Psoas muscle (tissue), 7 donors: ENCODE measurements at regions not wholly inside any gene's neighbourhood (a gene's known extent, or its start where the extent isn't known, plus 50 kb on each side); places are given as distances from the start of the nearest gene placed in this dataset.
A peak's percentile ranks its signal among the peaks of the same experiment; 100 is the strongest.

Experiments
- ATAC-seq, 4 donors: fragments of 200-7000 bp; cut with Tn5 transposase; one replicate each; pipeline ENCODE4 v1.9.1; 2020; ENCODE audit warnings: moderate library complexity in 3 of 4, mild to moderate bottlenecking in 2 of 4
- DNase-seq, 2 donors: peaks; one replicate each; pipeline ENCODE4 v3.0.0-alpha.2; 2020
- H3K27ac ChIP-seq: fragments of 200-600 bp; one replicate; pipeline ENCODE4 v1.8.0; 2022
- H3K27me3 ChIP-seq, 3 donors: fragments of 200-600 bp in 1 of 3; one replicate each; pipeline versions ENCODE4 v1.6.1 to v1.8.0; 2013 to 2022; ENCODE audit warnings: low read length in 2 of 3, mild to moderate bottlenecking in 2 of 3, moderate library complexity in 1 of 3; ENCODE audit not compliant: insufficient read depth in 3 of 3
- H3K36me3 ChIP-seq, 2 donors: fragments of 200-600 bp in 1 of 2; one replicate each; pipeline versions ENCODE4 v1.6.1 to v1.8.0; 2013 to 2022; ENCODE audit warnings: low read depth in 1 of 2, mild to moderate bottlenecking in 1 of 2, moderate library complexity in 1 of 2; ENCODE audit not compliant: insufficient read depth in 1 of 2
- H3K4me1 ChIP-seq: fragments of 200-600 bp; one replicate; pipeline ENCODE4 v1.8.0; 2022
- H3K4me3 ChIP-seq: fragments of 200-600 bp; one replicate; pipeline ENCODE4 v1.8.0; 2022; ENCODE audit warnings: mild to moderate bottlenecking
- H3K9me3 ChIP-seq: fragments of 200-600 bp; one replicate; pipeline ENCODE4 v1.8.0; 2022
- CTCF ChIP-seq: fragments of 200-600 bp; IDR thresholded peaks from one replicate; pipeline ENCODE4 v1.8.0; 2022; ENCODE audit warnings: antibody characterized with exemption
- WGBS, 3 donors: extraction: QIAGEN DNeasy Blood & Tissue Kit; methylation state at CpG; one replicate each; pipeline versions ENCODE4 v1.1.6 to v1.1.7; 2013; 5-methylcytosine and 5-hydroxymethylcytosine counted together
- intact Hi-C, 2 donors: fragments of 100-400 bp; cut with DNase I; formaldehyde crosslinking; loops; one replicate each; pipeline versions ENCODE4 v1.11.0 to v1.14.2; 2022
- donor health status: healthy with polysubstance abuse.
- donor health status: DM: no; HTN: no; CAD: no; lungs with moderate emphysema.
- donor health status: Bipolar disorder and iron deficiency.
- donor health status: healthy.
- donor health status: DM: yes; HTN: yes; CAD: no.
- donor health status: DM: no; HTN: no; CAD: no.
- donor health status: DM: yes; HTN: yes; CAD: no.

DNA sequence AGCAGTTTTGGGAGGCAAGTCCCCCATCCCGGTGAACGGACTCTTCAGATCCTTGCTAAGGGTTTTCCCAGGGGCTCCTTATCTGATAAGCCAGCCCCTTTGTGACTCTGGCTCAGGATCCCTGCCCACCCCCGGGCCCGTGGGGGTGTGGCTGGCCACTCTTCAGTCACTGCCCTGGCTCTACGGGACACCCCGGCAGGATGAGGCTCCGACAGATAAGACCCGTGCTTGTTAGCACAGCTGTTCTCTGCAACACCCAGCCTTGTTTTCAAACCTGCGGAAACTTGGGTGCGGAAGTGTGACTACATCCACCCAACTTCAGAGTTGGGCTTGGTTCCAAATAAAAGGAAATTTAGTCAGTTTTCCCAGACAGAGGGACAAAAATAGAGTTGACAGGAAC lies 66.7 kb upstream of the PODXL start:
- intact Hi-C loops: no loop called here
- H3K27ac ChIP-seq: peak overlapping the region; percentile 36
- 27 to 41% (median 40%) methylated on average over 10 of the region's 10 CpGs for WGBS, 3 donors

GRCh38 chr7:131621652-131622051 lies 65.2 kb upstream of the PODXL start:
- H3K4me1 ChIP-seq: no peaks in the 10 kb centered on the region
- H3K4me3 ChIP-seq: no peak overlapping the region
- no peaks in the 10 kb centered on the region for H3K27me3 ChIP-seq
- ATAC-seq (no peak), DNase-seq (no peak)
- H3K36me3 ChIP-seq: no peaks in the 10 kb centered on the region
- 43 to 53% (median 48%) methylated on average over 2 of the region's 2 CpGs for WGBS, 3 donors
- intact Hi-C loops: no loop called here
- no peak overlapping the region for H3K27ac ChIP-seq
- H3K9me3 ChIP-seq: no peaks in the 10 kb centered on the region
- no peak for TF ChIP-seq CTCF

More for the DNA sequence above, 66.7 kb upstream of the PODXL start:
- ATAC-seq (peak in 3 of 4 donors; percentile 53 to 63 (median 54)), DNase-seq (peak; percentile 30 to 61)
- TF ChIP-seq CTCF: no peak
- no peaks in the 10 kb centered on the region for H3K9me3 ChIP-seq
- H3K4me3 ChIP-seq: no peak overlapping the region
- no peaks in the 10 kb centered on the region for H3K4me1 ChIP-seq
- H3K27me3 ChIP-seq: no peaks in the 10 kb centered on the region
- H3K36me3 ChIP-seq: no peaks in the 10 kb centered on the region

DNA sequence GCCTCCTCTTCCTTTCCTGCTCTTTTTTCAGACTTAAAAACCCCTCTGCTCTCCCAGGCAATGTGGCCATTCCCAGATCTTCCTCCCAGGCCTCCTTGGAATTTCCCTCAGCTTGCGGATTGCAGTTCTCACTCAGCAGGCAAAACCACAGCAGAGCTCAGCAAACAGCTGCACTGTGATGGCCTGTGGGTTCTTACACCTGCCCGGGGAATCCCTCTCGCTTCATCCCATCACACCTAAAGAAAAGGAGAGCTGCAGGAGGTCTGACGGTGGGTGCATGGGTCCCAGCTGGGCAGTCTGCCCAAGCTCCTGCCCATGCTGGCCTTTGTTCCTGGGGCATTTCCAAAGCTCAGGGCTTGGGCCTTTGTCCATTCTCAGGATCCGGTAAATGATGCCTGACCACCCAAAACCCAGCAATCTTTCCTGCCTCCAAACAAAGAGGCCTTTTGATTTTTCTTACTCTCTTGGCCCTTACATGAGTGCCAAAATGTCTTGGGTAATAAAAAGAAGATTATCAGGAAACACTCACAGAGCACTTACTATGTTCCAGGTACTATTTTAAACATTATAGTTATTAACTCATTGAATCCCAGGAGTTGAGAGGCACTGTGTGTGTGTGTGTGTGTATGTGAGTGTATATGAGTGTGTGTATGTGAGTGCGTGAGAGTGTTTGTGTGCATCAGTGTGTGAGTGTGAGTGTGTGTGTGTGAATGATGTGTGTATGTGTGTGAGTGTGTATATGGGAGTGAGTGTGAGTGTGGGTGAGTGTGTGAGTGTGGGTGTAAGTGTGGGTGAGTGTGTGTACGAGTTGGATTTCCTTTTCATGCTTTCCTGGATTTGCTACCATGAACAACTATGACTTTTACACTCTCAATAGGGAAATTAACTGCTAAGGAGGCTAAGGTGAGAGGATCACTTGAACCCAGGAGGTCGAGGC lies 64.5 kb upstream of the PODXL start:
- no peaks in the 10 kb centered on the region for H3K27me3 ChIP-seq
- no peak for DNase-seq
- 59 to 68% (median 62%) methylated on average over 8 of the region's 8 CpGs for WGBS, 3 donors
- no peak for ATAC-seq
- H3K4me1 ChIP-seq: no peaks in the 10 kb centered on the region
- H3K9me3 ChIP-seq: no peaks in the 10 kb centered on the region
- intact Hi-C loops: no loop called here
- no peak for TF ChIP-seq CTCF
- no peaks in the 10 kb centered on the region for H3K36me3 ChIP-seq
- no peak overlapping the region for H3K27ac ChIP-seq
- H3K4me3 ChIP-seq: no peak overlapping the region

- 61 to 75% (median 68%) methylated on average over 10 of the region's 10 CpGs for WGBS, 3 donors
- Histone ChIP-seq H3K27ac (no peak overlapping the region), H3K36me3 (no peaks in the 10 kb centered on the region), H3K27me3 (no peaks in the 10 kb centered on the region), H3K9me3 (no peaks in the 10 kb centered on the region), H3K4me1 (no peaks in the 10 kb centered on the region), H3K4me3 (no peak overlapping the region)
- ATAC-seq (no peak), DNase-seq (no peak)
- intact Hi-C loops: loop anchor here in 1 of 2 donors (5.0 kb wide), 1 partner anchor 33 kb away; no protein-coding TSS in a partner anchor
- TF ChIP-seq CTCF: no peak
These were observed 63.2 kb upstream of the PODXL start for GRCh38 chr7:131619336-131620305.
